ENCODE measurements at regions not wholly inside any gene's neighbourhood (a gene's known extent, or its start where the extent isn't known, plus 50 kb on each side); places are given as distances from the start of the nearest gene placed in this dataset.

GRCh38 chr14:100007254-100007653, 58.0 kb upstream of the EVL start:
- TF ChIP-seq CTCF (IDR thresholded peaks at IDR 0.05), result no peak
- TF ChIP-seq POLR2A (IDR thresholded peaks at IDR 0.05), result no peak
- TF ChIP-seq POLR2AphosphoS5 (IDR thresholded peaks at IDR 0.05), result no peak
- no peak for TF ChIP-seq EP300 (IDR thresholded peaks at IDR 0.05)
